MV-4-11 (cell line): ENCODE measurements at regions not wholly inside any gene's neighbourhood (a gene's known extent, or its start where the extent isn't known, plus 50 kb on each side); places are given as distances from the start of the nearest gene placed in this dataset.
A peak's percentile ranks its signal among the peaks of the same experiment; 100 is the strongest.

Experiments used
- DNase-seq: peaks from one replicate; lab custom pipeline; 2025; lab: John Stamatoyannopoulos, UW

GRCh38 chr11:130737041-130737830 is 179.0 kb downstream of the SNX19 start:
- peak; percentile 5 for DNase-seq

GRCh38 chr11:130737866-130738431 is 178.3 kb downstream of the SNX19 start:
- DNase-seq, result no peak

- DNase-seq, result no peak
Observed at GRCh38 chr11:130738611-130739010, 177.7 kb downstream of the SNX19 start.

- DNase-seq, result no peak
Observed at GRCh38 chr11:130740819-130741218, 175.5 kb downstream of the SNX19 start.

- no peak for DNase-seq
Observed at GRCh38 chr11:130744794-130745193, 171.5 kb downstream of the SNX19 start.

GRCh38 chr11:130749216-130749615 is 167.1 kb downstream of the SNX19 start:
- no peak for DNase-seq

- no peak for DNase-seq
Observed at GRCh38 chr11:130760515-130761125, 155.7 kb downstream of the SNX19 start.

- no peak for DNase-seq
Observed at GRCh38 chr11:130761560-130762220, 154.6 kb downstream of the SNX19 start.

GRCh38 chr11:130762638-130763037 is 153.6 kb downstream of the SNX19 start:
- DNase-seq, result no peak

- DNase-seq, result no peak
Observed at GRCh38 chr11:130763087-130763980, 152.9 kb downstream of the SNX19 start.

- no peak for DNase-seq
Observed at GRCh38 chr11:130765406-130765805, 150.9 kb downstream of the SNX19 start.

- peak; percentile 44 for DNase-seq
Observed at GRCh38 chr11:130765951-130766649, 150.2 kb downstream of the SNX19 start.

- DNase-seq, result no peak
Observed at GRCh38 chr11:130766650-130767565, 149.4 kb downstream of the SNX19 start.

GRCh38 chr11:130769782-130770535 is 146.3 kb downstream of the SNX19 start:
- no peak for DNase-seq

GRCh38 chr11:130771708-130772107 is 144.6 kb downstream of the SNX19 start:
- DNase-seq, result no peak

- DNase-seq, result peak; percentile 75
Observed at GRCh38 chr11:130772266-130773227, 143.7 kb downstream of the SNX19 start.

- DNase-seq, result no peak
Observed at GRCh38 chr11:130773244-130773820, 142.9 kb downstream of the SNX19 start.

GRCh38 chr11:130774703-130775102 is 141.6 kb downstream of the SNX19 start:
- no peak for DNase-seq
